Activated CD4-positive, CD25-positive, alpha-beta regulatory T cell (primary cell): ENCODE measurements at regions not wholly inside any gene's neighbourhood (a gene's known extent, or its start where the extent isn't known, plus 50 kb on each side); places are given as distances from the start of the nearest gene placed in this dataset.

Experiments
- DNase-seq, 4 experiments: peaks; one replicate each; lab custom pipeline; 2025; lab: John Stamatoyannopoulos, UW

DNA sequence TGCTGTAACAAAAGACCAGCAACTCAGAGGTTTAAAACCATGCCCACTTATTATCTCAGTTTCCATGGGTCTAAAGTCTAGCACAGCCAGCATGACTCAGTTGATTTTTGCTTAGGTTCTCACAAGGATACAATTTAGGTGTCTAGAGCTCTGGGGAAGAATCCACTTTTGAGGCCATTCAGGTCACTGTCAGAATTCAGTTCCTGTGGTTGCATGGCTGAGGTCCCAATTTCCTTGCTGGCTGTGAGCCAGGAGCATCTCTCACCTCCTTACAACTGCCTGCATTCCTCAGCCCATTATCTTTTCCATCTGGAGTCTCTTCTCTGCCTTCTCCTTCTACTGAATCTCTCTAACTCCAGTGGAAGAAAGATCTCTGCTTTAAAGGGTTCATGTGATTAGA is 240.5 kb upstream of the CFAP20DC start:
- DNase-seq = no peak

- DNase-seq = no peak
Observed at GRCh38 chr3:59289831-59290230, 240.0 kb upstream of the CFAP20DC start.

GRCh38 chr3:59288951-59289350 is 239.1 kb upstream of the CFAP20DC start:
- no peak for DNase-seq

DNA sequence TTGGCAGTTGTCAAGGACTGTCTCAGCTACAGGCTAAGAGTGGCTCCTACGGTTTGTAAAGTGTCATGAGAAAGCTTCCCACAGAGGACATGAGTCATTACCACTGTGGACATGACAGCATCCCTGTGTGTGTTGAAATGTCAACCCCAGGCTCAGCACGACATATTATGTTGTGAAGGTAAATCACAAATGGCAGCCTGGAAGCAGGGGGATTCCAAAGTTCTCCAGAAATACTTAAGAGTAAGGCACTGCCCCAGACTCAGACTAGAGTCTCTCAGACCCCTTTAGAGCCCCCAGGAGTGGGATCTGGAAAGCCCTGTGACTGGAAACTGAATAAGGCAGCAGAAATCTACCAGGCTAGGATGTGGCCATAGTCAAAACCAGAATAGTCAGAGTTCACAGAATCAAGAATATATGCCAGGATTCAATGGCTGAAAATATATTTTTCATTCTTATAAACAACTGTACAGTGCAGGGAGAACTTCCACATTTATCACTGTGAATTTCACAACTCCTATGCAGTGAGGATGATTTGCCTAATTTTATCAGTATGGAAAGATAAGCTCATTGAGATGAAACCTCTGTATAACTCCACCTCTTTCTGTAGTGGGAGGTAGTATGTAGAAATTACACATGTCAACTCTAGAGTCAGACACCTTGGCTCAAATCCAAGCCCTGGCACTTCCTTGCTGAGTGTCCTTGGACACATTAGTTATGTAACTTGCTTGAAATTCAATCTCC is 237.1 kb upstream of the CFAP20DC start:
- no peak for DNase-seq

DNA sequence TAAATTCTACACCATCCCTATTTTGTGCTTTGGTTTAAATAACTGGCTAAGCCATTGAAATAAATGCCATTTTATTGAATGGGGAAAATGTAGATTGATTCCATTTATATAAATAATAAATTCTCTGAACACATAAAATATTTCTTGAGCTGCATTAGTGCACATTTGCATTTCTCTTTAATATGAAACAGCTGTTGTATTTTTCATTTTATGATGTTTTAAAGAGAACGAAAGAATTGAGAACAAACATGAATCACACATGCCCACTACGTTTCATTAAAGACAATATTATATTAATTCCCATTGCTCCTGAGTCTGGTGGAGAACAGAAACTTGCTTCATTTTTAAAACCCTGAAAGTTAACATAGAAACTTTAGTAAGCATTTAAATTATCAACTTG is 235.7 kb upstream of the CFAP20DC start:
- DNase-seq = no peak

DNA sequence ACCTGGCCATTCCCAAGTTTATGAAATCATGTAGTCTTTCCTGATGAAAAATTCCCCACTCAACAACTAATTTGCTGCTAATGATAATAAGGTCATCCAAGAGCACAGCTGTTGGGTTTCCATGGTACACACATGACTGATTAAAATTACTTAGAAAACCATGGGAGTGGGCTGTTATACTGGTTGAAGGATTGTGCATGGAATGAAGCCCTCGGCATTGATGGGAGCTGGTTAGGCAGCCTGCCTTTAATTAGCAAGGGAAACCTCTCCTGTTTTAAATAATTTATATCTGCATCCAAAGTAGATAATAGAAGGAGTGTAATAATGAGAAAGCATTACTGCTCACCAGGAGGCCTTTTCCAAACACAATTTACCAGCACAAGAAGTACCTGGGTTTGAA is 235.1 kb upstream of the CFAP20DC start:
- no peak for DNase-seq

DNA sequence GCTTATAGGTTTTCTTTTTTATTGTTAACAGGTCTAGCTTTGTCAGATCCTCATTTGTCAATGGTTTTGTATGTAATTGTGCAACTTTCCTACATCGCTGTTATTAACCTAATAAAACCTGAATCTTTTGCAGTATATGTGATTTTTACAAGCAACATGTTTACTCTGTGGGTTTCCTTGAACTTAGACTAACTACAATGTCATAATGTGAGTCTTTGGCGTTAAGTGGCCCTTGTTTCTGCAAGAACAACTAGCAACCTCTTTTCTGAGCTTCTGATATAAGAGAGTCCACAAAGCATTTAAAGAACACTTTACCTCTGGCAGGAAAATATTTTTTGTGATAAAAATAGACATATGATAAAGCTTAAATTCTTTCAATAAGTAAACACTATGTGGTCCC is 230.3 kb upstream of the CFAP20DC start:
- no peak for DNase-seq

DNA sequence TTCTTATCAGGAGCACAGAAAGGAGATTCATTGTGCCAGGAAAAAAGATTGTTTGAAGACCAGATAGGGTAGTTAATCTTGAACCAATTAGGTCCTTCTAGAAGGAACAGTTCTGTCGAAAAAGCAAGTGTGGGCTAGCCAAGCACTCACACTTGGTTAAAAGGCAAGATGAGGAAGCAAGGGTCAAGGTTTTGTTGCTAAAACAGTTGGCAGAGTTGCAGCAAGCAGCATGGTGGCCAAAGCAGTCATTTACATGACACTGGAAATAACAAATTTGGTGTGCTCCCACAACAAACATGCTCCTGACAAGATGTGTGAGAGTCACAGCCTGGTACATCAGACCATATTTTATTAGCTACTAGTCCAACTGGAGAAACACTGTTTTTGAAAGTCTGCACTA is 228.0 kb upstream of the CFAP20DC start:
- no peak for DNase-seq

DNA sequence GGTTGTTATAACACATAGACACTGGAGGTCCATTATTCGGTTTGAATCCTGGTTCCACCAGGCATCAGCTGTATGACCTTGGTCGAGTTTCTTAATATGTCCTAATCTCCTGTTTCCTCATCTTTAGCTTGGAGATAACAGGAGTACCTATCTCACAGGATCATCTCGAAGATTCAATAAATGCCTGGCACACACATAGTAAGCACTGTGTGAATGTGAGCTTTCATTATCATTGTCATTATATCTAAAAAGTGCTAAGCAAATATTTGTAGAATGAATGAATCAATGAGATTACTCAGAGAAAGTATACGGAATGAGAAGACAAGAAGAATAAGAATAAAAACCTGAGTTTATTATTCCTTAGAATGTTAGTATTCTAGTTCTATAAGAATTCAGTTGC is 227.4 kb upstream of the CFAP20DC start:
- DNase-seq = no peak

GRCh38 chr3:59273976-59274375 is 224.2 kb upstream of the CFAP20DC start:
- DNase-seq = no peak

DNA sequence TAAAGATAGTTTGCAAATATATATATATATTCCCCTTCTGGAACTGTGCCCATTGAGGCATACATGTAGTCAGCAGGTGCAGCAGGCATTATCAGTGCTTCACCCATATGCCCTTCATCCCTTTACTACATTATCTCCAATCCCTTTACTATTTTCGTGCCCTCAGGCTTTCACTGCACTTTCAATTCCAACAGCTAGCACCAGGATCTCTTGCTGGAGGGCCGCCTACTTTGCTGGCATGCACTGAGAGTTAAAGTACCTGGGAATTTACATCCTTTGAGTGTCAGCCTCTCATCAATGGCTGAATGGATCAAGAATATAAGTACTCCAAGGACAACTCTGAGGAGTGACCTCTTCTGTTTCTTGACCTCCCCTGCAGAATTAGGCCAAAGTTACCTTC is 222.1 kb upstream of the CFAP20DC start:
- no peak for DNase-seq

GRCh38 chr3:59270921-59271320 is 221.1 kb upstream of the CFAP20DC start:
- no peak for DNase-seq

GRCh38 chr3:59270209-59270608 is 220.4 kb upstream of the CFAP20DC start:
- no peak for DNase-seq

DNA sequence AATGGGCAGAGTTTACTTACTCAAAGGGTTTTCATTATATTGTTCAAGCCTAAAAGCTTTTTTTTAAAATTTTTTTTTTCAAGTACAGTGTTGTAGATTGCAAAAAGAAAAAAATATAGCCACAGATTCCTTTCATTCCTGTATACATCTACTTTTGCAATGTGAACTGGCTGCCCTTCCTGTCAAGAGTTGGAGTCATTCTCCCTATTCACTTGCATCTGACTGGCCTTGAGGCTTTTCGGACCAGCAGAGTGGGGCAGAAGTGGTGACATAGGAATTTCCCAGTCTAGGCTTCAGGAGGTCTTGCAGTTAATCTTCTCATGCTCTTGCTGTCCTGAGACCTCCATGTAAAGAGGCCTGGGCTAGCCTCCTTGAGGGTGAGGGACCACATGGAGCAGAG is 218.3 kb upstream of the CFAP20DC start:
- no peak for DNase-seq

DNA sequence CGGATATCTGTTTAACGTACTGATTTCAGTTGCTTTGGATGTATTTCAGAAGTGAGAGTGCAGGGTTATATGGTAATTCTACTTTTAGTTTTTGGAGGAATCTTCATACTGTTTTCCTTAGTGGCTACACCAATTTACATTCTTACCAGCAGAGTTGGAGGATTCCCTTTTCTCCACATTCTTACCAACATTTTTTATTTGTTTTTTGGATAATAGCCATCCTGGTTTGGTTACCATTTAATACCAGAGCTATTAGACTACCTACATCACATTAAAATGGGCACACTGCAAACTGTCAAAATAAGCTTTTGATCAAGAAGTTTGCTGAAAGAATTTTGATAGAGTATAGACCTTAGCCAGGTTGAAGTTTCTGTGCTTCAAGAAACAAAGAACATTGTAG is 217.2 kb upstream of the CFAP20DC start:
- no peak for DNase-seq

DNA sequence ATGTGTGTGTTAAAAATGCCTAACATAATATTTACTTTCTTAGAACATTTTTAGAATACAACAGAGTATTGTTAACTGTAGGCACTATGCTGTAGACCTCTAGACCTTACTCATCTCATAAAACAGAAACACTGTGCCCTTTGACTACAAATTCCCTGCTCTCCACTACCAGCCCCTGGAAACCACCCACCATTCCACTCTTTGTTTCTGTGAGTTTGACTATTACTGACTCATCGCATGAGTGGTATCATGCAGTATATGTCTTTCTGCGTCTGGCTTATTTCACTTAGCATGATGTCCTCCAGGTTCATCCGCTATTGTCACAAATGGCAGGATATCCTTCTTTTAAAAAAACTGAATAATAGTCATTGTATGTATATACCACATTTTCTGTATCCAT is 216.7 kb upstream of the CFAP20DC start:
- no peak for DNase-seq

GRCh38 chr3:59265566-59265965 is 215.7 kb upstream of the CFAP20DC start:
- no peak for DNase-seq

- DNase-seq = no peak
Observed at GRCh38 chr3:59264366-59264765, 214.5 kb upstream of the CFAP20DC start.

- DNase-seq = no peak
Observed at GRCh38 chr3:59263152-59263551, 213.3 kb upstream of the CFAP20DC start.

DNA sequence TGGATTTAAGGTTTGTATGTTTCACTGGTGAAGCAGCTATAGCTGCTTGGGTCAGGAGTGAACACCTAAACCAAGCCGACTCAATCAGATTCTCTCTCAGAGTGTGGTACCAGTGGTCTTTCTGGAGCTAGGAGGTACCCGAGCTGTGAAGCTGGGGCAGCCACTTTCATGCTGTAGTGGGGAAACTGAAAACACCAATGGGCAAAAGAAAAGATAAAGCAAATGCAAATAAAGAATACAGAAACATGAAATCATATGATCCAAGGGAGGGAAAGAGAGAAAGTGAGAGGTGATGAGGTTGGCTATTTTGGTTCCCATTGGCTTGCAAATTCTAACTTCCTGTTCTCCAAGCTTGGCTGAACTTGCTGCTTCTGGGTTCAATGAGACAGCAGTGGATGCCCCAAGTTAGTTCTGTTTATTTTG is 212.3 kb upstream of the CFAP20DC start:
- DNase-seq = no peak

DNA sequence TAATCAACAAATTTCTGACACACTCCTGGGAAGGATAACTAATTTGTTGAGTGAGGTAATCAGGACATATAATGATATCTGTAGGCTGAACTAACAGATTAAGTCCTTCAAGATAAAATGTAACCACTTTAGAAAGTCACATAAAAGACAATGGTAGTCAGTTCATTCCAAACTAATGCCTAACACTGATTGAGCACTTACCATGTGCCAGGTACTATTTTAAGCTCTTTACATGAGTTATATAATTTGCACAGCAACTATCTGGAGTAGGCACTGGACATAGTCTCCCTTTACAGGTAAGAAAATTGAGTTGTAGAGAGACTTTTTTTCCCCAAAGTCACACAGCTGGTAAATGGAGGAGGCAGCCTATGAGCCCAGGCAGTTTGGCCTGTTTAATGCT is 211.2 kb upstream of the CFAP20DC start:
- DNase-seq = no peak

DNA sequence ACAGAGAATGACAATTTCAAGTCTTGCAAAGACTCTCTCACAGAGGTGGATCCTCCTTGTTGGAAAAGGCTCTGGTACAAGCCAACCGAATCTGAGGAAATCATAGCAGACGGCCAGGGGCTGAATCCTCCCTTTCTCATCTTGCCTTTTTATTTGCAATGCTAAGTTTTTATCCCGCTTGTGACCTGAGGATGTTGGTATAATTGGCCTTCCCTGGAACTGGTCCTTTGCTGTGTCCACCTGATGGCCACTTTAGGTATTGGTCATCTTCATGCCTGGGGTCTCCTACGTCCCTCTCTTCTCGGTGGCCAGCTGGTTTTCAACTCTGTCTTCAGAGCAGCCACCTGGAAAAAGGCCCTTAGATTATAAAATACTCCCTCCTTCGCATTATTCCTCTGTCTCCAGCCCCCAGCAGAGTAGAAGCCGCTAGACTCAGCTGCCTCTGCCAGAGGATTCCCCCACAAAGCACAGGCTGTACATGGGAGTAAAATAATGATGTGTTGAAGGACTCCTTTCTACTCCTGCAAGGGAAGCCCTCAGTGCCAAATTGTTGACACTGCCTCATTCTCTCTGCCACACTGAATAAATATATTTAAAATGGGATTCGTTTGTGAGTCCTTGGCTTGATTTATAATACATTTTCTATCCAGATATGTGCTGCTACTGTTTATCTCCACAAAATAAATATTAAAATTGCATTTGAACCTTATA is 208.9 kb upstream of the CFAP20DC start:
- DNase-seq = no peak

DNA sequence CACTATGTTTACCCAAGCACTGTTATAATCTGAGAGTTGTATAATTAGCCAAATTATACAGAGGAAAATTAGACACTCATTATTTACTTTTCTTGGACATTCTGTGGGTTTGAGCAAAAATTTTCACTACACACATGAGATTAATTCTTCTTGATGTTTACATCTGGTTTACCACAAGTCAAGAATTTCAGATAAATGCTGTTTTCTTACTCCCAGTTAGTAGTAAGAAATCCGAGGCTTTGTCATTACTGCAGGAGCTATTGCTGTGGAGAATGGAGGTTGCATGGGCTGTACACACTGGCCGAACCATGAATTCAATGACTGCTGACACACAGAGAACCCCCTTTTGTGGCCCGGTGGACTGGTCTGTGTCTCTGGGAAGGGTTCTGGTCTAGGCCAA is 207.7 kb upstream of the CFAP20DC start:
- DNase-seq = no peak

DNA sequence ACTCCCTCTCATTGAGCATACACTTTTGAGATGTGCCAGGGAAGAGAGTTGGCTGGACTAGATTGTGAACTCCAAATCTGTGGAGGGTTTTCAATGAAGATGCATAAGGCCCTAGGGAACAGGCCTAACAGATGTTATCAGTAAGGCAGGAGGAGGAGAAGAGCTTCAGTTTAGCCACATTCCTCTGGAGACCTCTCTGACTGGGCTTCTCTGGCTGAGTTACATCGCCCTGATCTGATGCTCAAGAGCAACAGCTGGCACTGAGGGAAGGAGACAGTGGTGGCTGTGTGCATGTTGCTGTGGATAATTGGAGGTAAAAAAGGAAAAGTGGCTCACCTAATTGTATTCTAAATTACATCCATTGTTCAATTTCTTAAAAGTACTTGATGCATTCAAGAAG is 206.4 kb upstream of the CFAP20DC start:
- DNase-seq = no peak
